ENCODE measurements at regions not wholly inside any gene's neighbourhood (a gene's known extent, or its start where the extent isn't known, plus 50 kb on each side); places are given as distances from the start of the nearest gene placed in this dataset.

- no peak for TF ChIP-seq GABPA (IDR thresholded peaks at IDR 0.05 in 1 of 2, conservative IDR thresholded peaks at IDR 0.05 in 1 of 2)
- no peak for TF ChIP-seq NR2F2 (IDR thresholded peaks at IDR 0.05)
- no peak for TF ChIP-seq SP1 (IDR thresholded peaks at IDR 0.05)
- no peak for TF ChIP-seq RAD21 (IDR thresholded peaks at IDR 0.05)
- TF ChIP-seq EGR1 (IDR thresholded peaks at IDR 0.05; ENCODE audit: low read depth in 2 of 2), result no peak
Observed at GRCh38 chrX:10310511-10310910, 153.7 kb downstream of the CLCN4 start (continued).

GRCh38 chrX:10314530-10315104, 157.8 kb downstream of the CLCN4 start:
- 91% methylated on average over 3 of the region's 3 CpGs for WGBS
- no peaks in the 10 kb centered on the region for H3K9me3 ChIP-seq (ENCODE audit: control insufficient read depth in 4 of 4, low read length in 3 of 4)
- no peak for DNase-seq (ENCODE audit: low spot score)
- H3K27me3 ChIP-seq (ENCODE audit: control insufficient read depth in 4 of 4, insufficient read depth in 4 of 4, low read length in 3 of 4), result no peaks in the 10 kb centered on the region
- H3K4me1 ChIP-seq (ENCODE audit: control insufficient read depth in 4 of 4, insufficient read depth in 4 of 4, low read length in 3 of 4), result no peaks in the 10 kb centered on the region
- no peak overlapping the region for H3K4me3 ChIP-seq (ENCODE audit: low read depth in 1 of 3, low read length in 3 of 3)
- H3K9ac ChIP-seq (ENCODE audit: low read depth in 1 of 2, low read length in 2 of 2), result no peak overlapping the region
- TF ChIP-seq CTCF (IDR thresholded peaks at IDR 0.05; ENCODE audit: low read depth, low read length, missing input control), result no peak
- no peak for TF ChIP-seq RAD21 (IDR thresholded peaks at IDR 0.05)
- TF ChIP-seq JUND (IDR thresholded peaks at IDR 0.05), result no peak
- no peak for TF ChIP-seq ATF3 (IDR thresholded peaks at IDR 0.05)
- TF ChIP-seq GABPA (IDR thresholded peaks at IDR 0.05 in 1 of 2, conservative IDR thresholded peaks at IDR 0.05 in 1 of 2), result no peak
- TF ChIP-seq FOXA2 (IDR thresholded peaks at IDR 0.05), result no peak
- TF ChIP-seq ZBTB33 (IDR thresholded peaks at IDR 0.05), result no peak
- no peak for TF ChIP-seq MAX (IDR thresholded peaks at IDR 0.05)
- no peak for TF ChIP-seq YY1 (IDR thresholded peaks at IDR 0.05)
- TF ChIP-seq NR2F2 (IDR thresholded peaks at IDR 0.05), result no peak
- no peak for TF ChIP-seq SP1 (IDR thresholded peaks at IDR 0.05)
- no peak for TF ChIP-seq TAF1 (conservative IDR thresholded peaks at IDR 0.05)
- no peak for TF ChIP-seq HNF4A (conservative IDR thresholded peaks at IDR 0.05)
- no peak for TF ChIP-seq REST (IDR thresholded peaks at IDR 0.05)
- TF ChIP-seq FOXA1 (IDR thresholded peaks at IDR 0.05), result no peak
- no peak for TF ChIP-seq RXRA (IDR thresholded peaks at IDR 0.05)
- no peak for TF ChIP-seq EGR1 (IDR thresholded peaks at IDR 0.05; ENCODE audit: low read depth in 2 of 2)
- TF ChIP-seq HNF4G (IDR thresholded peaks at IDR 0.05), result no peak
- no peak overlapping the region for H3K27ac ChIP-seq (ENCODE audit: low read depth in 1 of 2, low read length in 2 of 2)
- H3K36me3 ChIP-seq (ENCODE audit: control insufficient read depth in 4 of 4, insufficient read depth in 3 of 4, low read depth in 1 of 4, low read length in 3 of 4), result no peaks in the 10 kb centered on the region
